ENCODE measurements at regions not wholly inside any gene's neighbourhood (a gene's known extent, or its start where the extent isn't known, plus 50 kb on each side); places are given as distances from the start of the nearest gene placed in this dataset.

- Histone ChIP-seq H3K27me3 (no peaks in the 10 kb centered on the region), H3K27ac (no peak overlapping the region), H3K4me1 (replicated peaks in 1 of 2) (no peaks in the 10 kb centered on the region), H3K9me3 (replicated peaks in 1 of 3) (no peaks in the 10 kb centered on the region), H3K4me3 (no peak overlapping the region), H3K36me3 (replicated peaks in 1 of 2) (no peaks in the 10 kb centered on the region)
- WGBS, 4 donors = 85 to 88% (median 86%) methylated on average over 20 to 23 of the region's 23 CpGs
- no peak for DNase-seq
- intact Hi-C loops (cut with DNase I) = no loop called here
- TF ChIP-seq POLR2A (IDR thresholded peaks at IDR 0.05) (no peak), CTCF (IDR thresholded peaks at IDR 0.05) (no peak)
Measured at GRCh38 chr15:29172742-29173725, 96.6 kb downstream of the NSMCE3 start.

GRCh38 chr15:29170521-29170920 lies 99.1 kb downstream of the NSMCE3 start:
- no peaks in the 10 kb centered on the region for H3K36me3 ChIP-seq (replicated peaks in 1 of 2)
- H3K4me3 ChIP-seq = no peak overlapping the region
- H3K27me3 ChIP-seq = no peaks in the 10 kb centered on the region
- H3K4me1 ChIP-seq (replicated peaks in 1 of 2) = no peaks in the 10 kb centered on the region
- DNase-seq = no peak
- TF ChIP-seq CTCF (IDR thresholded peaks at IDR 0.05) = no peak
- 52 to 67% (median 58%) methylated on average over 3 of the region's 3 CpGs for WGBS, 4 donors
- intact Hi-C loops (cut with DNase I) = no loop called here
- H3K27ac ChIP-seq = no peak overlapping the region
- H3K9me3 ChIP-seq (replicated peaks in 1 of 3) = no peaks in the 10 kb centered on the region
